ENCODE measurements at regions not wholly inside any gene's neighbourhood (a gene's known extent, or its start where the extent isn't known, plus 50 kb on each side); places are given as distances from the start of the nearest gene placed in this dataset.

- Histone ChIP-seq H3K4me1 (replicated peaks in 1 of 4; ENCODE audit: control insufficient read depth in 3 of 4, insufficient read depth in 4 of 4, low read length in 3 of 4) (peaks cover 0 to 3% (median 1%) of the 10 kb centered on the region in 4 experiments; a peak in 2 of 7 replicates), H3K18ac (ENCODE audit: extremely low read depth, low read length) (no peak overlapping the region; the same call in 1 of the 2 replicates), H4K20me1 (replicated peaks in 1 of 2; ENCODE audit: control insufficient read depth in 1 of 2, insufficient read depth in 2 of 2, low read length in 2 of 2) (no peaks in the 10 kb centered on the region), H3K27ac (ENCODE audit: low read depth, low read length) (no peak overlapping the region), H3K56ac (replicated peaks; ENCODE audit: insufficient read length, low read depth, low read length) (peak overlapping the region; percentile 46), H2BK120ac (replicated peaks; ENCODE audit: low read depth, low read length) (no peak overlapping the region), H3K4me2 (ENCODE audit: insufficient read depth in 1 of 2, low read depth in 2 of 2, low read length in 2 of 2) (no peak overlapping the region), H2AFZ (ENCODE audit: low read length) (no peak overlapping the region), H3K9me3 (ENCODE audit: insufficient read depth in 2 of 2, low read depth in 1 of 2, low read length in 1 of 2) (peaks cover 10 to 12% of the 10 kb centered on the region in 2 experiments), H3K23me2 (ENCODE audit: low read depth, low read length) (no peaks in the 10 kb centered on the region), H4K91ac (replicated peaks; ENCODE audit: insufficient read length, low read length) (peak overlapping the region; percentile 1), H3K79me1 (ENCODE audit: low read depth, low read length) (no peaks in the 10 kb centered on the region), H3K79me2 (ENCODE audit: control insufficient read depth in 1 of 2, insufficient read depth in 2 of 2, low read length in 2 of 2) (no peaks in the 10 kb centered on the region), H3K23ac (ENCODE audit: insufficient read length) (no peak overlapping the region), H4K8ac (ENCODE audit: extremely low read depth, insufficient read depth, low read length) (no peak overlapping the region), H3K4me3 (ENCODE audit: extremely low read depth in 1 of 4, insufficient read depth in 2 of 4, low read depth in 3 of 4, low read length in 4 of 4) (no peak overlapping the region), H2BK12ac (ENCODE audit: low read depth, low read length) (no peak overlapping the region), H2AK5ac (ENCODE audit: low read depth, low read length) (no peak overlapping the region), H3K9ac (replicated peaks in 1 of 4; ENCODE audit: extremely low read depth in 1 of 4, low read depth in 3 of 4, low read length in 3 of 4) (no peak overlapping the region), H2BK5ac (ENCODE audit: low read depth, low read length) (no peak overlapping the region), H2BK20ac (ENCODE audit: low read length) (no peak overlapping the region), H3K14ac (ENCODE audit: insufficient read length) (no peak overlapping the region), H3K36me3 (ENCODE audit: control insufficient read depth in 2 of 4, insufficient read depth in 4 of 4, low read length in 3 of 4) (no peaks in the 10 kb centered on the region), H3K27me3 (replicated peaks in 1 of 4; ENCODE audit: control insufficient read depth in 3 of 4, extremely low read depth in 1 of 4, insufficient read depth in 3 of 4, low read length in 3 of 4) (no peaks in the 10 kb centered on the region), H3K4ac (replicated peaks; ENCODE audit: insufficient read length, low read depth, low read length) (peak overlapping the region; percentile 69), H4K5ac (ENCODE audit: insufficient read length, low read depth, low read length) (no peak overlapping the region), H2BK15ac (ENCODE audit: low read length) (no peak overlapping the region)
- ChIA-PET POLR2A (ENCODE audit: partially characterized antibody) (no interaction called here), CTCF (ENCODE audit: partially characterized antibody) (interaction anchor here (0.7 to 1.3 kb wide), 4 partner anchors 13 to 143 kb away, joined by 3 read pairs; no protein-coding TSS in a partner anchor)
- no peak for TF ChIP-seq USF2 (IDR thresholded peaks at IDR 0.05; ENCODE audit: low read length)
- peak; percentile 28; the same call in 1 of the 2 replicates for TF ChIP-seq KDM1A (IDR thresholded peaks at IDR 0.05; ENCODE audit: borderline replicate concordance, low read length)
- no peak for TF ChIP-seq SRF (IDR thresholded peaks at IDR 0.05; ENCODE audit: low read depth, low read length)
- FAIRE-seq (no peak), DNase-seq (ENCODE audit: low read depth in 1 of 2, low spot score in 2 of 2) (no peak)
- 92% methylated on average over 15 of the region's 20 CpGs; no CpG with 5 or more reads in 1 of the 2 experiments for WGBS, 2 experiments (ENCODE audit: extremely low coverage in 1 of 2, insufficient coverage in 1 of 2, insufficient read length in 1 of 2, insufficient replicate concordance in 2 of 2, low coverage in 1 of 2, low lambda C conversion rate in 2 of 2, missing lambda C conversion rate in 1 of 2)
Observed at GRCh38 chr11:69394234-69394868, 87.1 kb upstream of the LINC01488 start.

All from H1 (cell line).